CD4-positive, alpha-beta T cell (primary cell): ENCODE measurements at regions not wholly inside any gene's neighbourhood (a gene's known extent, or its start where the extent isn't known, plus 50 kb on each side); places are given as distances from the start of the nearest gene placed in this dataset.

Source experiments
- ATAC-seq: fragments of 200-7000 bp; cut with Tn5 transposase; one replicate; pipeline ENCODE4 v1.10.0; 2022; ENCODE audit warnings: mild to moderate bottlenecking; ENCODE audit not compliant: poor library complexity
- CTCF ChIA-PET: fragments of 350-600 bp; sonication (Branson Sonifier 250); formaldehyde crosslinking; loops from one replicate; lab custom pipeline; 2021; ENCODE audit warnings: antibody characterized with exemption, inconsistent platforms; lab: Charles Lee
- POLR2A ChIA-PET: fragments of 350-600 bp; sonication (Branson Sonifier 250); formaldehyde crosslinking; loops from one replicate; lab custom pipeline; 2021; ENCODE audit warnings: antibody characterized with exemption, inconsistent platforms; lab: Charles Lee
- DNase-seq, 14 experiments: peaks; one replicate each; pipeline ENCODE4 v3.0.0-alpha.2; 2013 to 2020; ENCODE audit warnings: mixed read lengths in 2 of 14
- H3K27ac ChIP-seq, 2 donors: one replicate each; pipeline versions ENCODE4 v1.5.1 to v1.7.0; 2013; ENCODE audit warnings: low read length in 2 of 2, low read depth in 1 of 2, mild to moderate bottlenecking in 1 of 2
- H3K27me3 ChIP-seq, 2 experiments: 1 replicate in 1 of 2; 2 replicates in 1 of 2; pipeline versions ENCODE4 v1.6.1 to v1.7.0; 2013; ENCODE audit warnings: low read length in 2 of 2, control low read depth in 1 of 2, mild to moderate bottlenecking in 1 of 2, moderate library complexity in 1 of 2; ENCODE audit not compliant: insufficient read depth in 2 of 2, control insufficient read depth in 1 of 2
- H3K36me3 ChIP-seq: one replicate; pipeline ENCODE4 v1.6.1; 2013; ENCODE audit warnings: low read length, control low read depth; ENCODE audit not compliant: insufficient read depth
- H3K4me1 ChIP-seq: one replicate; pipeline ENCODE4 v1.6.1; 2013; ENCODE audit warnings: low read length, control low read depth; ENCODE audit not compliant: insufficient read depth
- H3K4me3 ChIP-seq: one replicate; pipeline ENCODE4 v1.5.1; 2013; ENCODE audit warnings: mild to moderate bottlenecking, low read length, moderate library complexity
- H3K9me3 ChIP-seq, 2 experiments: 1 replicate in 1 of 2; 2 replicates in 1 of 2; pipeline versions ENCODE4 v1.6.1 to v1.7.0; 2013; ENCODE audit warnings: low read length in 2 of 2, mild to moderate bottlenecking in 2 of 2, control low read depth in 1 of 2, moderate library complexity in 1 of 2; ENCODE audit not compliant: control insufficient read depth in 1 of 2, insufficient read depth in 1 of 2
- H3K27ac Mint-ChIP-seq: one replicate; pipeline ENCODE4 v1.8.0; 2020; ENCODE audit warnings: mixed read lengths
- H3K27me3 Mint-ChIP-seq: one replicate; pipeline ENCODE4 v1.8.0; 2021; ENCODE audit warnings: mixed read lengths
- H3K36me3 Mint-ChIP-seq: one replicate; pipeline ENCODE4 v1.8.0; 2021; ENCODE audit warnings: low read depth, mixed read lengths
- H3K4me1 Mint-ChIP-seq: one replicate; pipeline ENCODE4 v1.8.0; 2021; ENCODE audit warnings: low read depth, mixed read lengths
- H3K4me3 Mint-ChIP-seq: one replicate; pipeline ENCODE4 v1.8.0; 2020; ENCODE audit warnings: mild to moderate bottlenecking, mixed read lengths
- H3K9me3 Mint-ChIP-seq: one replicate; pipeline ENCODE4 v1.8.0; 2020; ENCODE audit warnings: mixed read lengths
- CTCF ChIP-seq: fragments of 200-600 bp; IDR thresholded peaks from one replicate; pipeline ENCODE4 v1.8.0; 2022; ENCODE audit warnings: antibody characterized with exemption, mild to moderate bottlenecking
- intact Hi-C, 2 experiments: fragments of 100-400 bp; cut with DNase I in 1 of 2; cut with micrococcal nuclease in 1 of 2; formaldehyde crosslinking; loops; one replicate each; pipeline versions ENCODE4 v1.15.1 to v1.9.0; 2023 to 2025; cut with DNase I, micrococcal nuclease

DNA sequence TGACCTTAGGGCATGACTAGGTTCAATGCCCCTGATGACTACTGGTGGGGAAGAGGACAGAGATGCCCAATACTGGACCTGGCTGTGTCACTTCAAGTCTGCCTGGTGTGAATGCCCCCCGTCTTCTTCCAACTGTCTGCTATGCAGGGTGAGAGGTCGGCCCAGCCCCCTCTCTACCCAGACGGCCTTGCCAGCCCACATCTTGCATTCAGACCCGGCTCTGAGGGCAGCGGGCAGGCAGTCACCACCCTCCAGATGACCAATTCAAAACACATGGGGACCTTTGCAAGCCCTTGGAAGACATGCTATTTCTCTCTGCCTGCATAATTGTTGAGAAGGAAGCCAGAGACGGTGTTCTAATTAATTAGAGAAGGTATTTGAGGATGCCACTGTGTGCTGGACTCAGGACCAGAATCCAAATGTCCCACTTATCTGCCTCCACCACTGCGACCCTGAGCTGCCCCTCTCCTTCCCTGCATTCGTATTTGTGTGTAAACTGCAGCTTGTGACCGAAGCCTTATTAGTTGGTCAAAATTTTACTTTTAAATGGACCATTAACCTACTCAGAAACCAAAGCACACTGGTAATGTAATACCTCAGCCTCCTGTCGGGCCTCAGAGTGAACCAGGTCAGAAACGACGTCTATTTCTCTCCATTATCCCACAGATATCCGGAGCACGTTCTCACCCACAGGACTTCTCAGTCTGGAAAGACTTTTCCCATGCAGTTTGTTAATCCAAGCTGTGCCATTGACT, 407.0 kb downstream of the ZNF536 start:
- H3K4me1 ChIP-seq, result no peaks in the 10 kb centered on the region
- no peaks in the 10 kb centered on the region for H3K27me3 ChIP-seq
- no peaks in the 10 kb centered on the region for H3K36me3 ChIP-seq
- Mint-ChIP-seq H3K9me3 (no peaks in the 10 kb centered on the region), H3K27ac (no peak overlapping the region), H3K27me3 (peaks cover 60% of the 10 kb centered on the region), H3K4me3 (no peak overlapping the region), H3K36me3 (no peaks in the 10 kb centered on the region), H3K4me1 (no peaks in the 10 kb centered on the region)
- no peak overlapping the region for H3K27ac ChIP-seq
- no peak for TF ChIP-seq CTCF
- CTCF ChIA-PET, result no interaction called here
- POLR2A ChIA-PET, result interaction anchor here (0.6 kb wide), 1 partner anchor 165 kb away, joined by 4 read pairs; no protein-coding TSS in a partner anchor
- no peak for ATAC-seq
- H3K9me3 ChIP-seq, result no peaks in the 10 kb centered on the region
- intact Hi-C loops, result no loop called here
- DNase-seq, result no peak
- no peak overlapping the region for H3K4me3 ChIP-seq

- Mint-ChIP-seq H3K36me3 (no peaks in the 10 kb centered on the region), H3K4me1 (no peaks in the 10 kb centered on the region), H3K27ac (no peak overlapping the region), H3K27me3 (peaks cover 52% of the 10 kb centered on the region), H3K9me3 (peaks cover 2% of the 10 kb centered on the region), H3K4me3 (no peak overlapping the region)
- Histone ChIP-seq H3K27ac (no peak overlapping the region), H3K9me3 (peaks cover 0 to 3% of the 10 kb centered on the region in 2 experiments), H3K27me3 (no peaks in the 10 kb centered on the region), H3K36me3 (no peaks in the 10 kb centered on the region), H3K4me3 (no peak overlapping the region), H3K4me1 (no peaks in the 10 kb centered on the region)
- ATAC-seq (no peak), DNase-seq (no peak)
- TF ChIP-seq CTCF, result no peak
- CTCF ChIA-PET, result interaction anchor here (0.5 kb wide), 1 partner anchor 502 kb away, joined by 3 read pairs; no protein-coding TSS in a partner anchor
- POLR2A ChIA-PET, result no interaction called here
- intact Hi-C loops, result no loop called here
Measured at GRCh38 chr19:30778061-30778460, 405.9 kb downstream of the ZNF536 start.

GRCh38 chr19:30775956-30776355, 403.8 kb downstream of the ZNF536 start:
- Histone ChIP-seq H3K4me1 (no peaks in the 10 kb centered on the region), H3K9me3 (peaks cover 0 to 18% of the 10 kb centered on the region in 2 experiments), H3K27me3 (no peaks in the 10 kb centered on the region), H3K27ac (no peak overlapping the region), H3K4me3 (no peak overlapping the region), H3K36me3 (no peaks in the 10 kb centered on the region)
- ATAC-seq, result no peak
- peaks cover 6% of the 10 kb centered on the region for H3K9me3 Mint-ChIP-seq
- no peak for DNase-seq
- peaks cover 42% of the 10 kb centered on the region for H3K27me3 Mint-ChIP-seq
- POLR2A ChIA-PET, result no interaction called here
- no peaks in the 10 kb centered on the region for H3K36me3 Mint-ChIP-seq
- no peak for TF ChIP-seq CTCF
- intact Hi-C loops, result no loop called here
- no peak overlapping the region for H3K4me3 Mint-ChIP-seq
- CTCF ChIA-PET, result no interaction called here
- H3K4me1 Mint-ChIP-seq, result no peaks in the 10 kb centered on the region
- no peak overlapping the region for H3K27ac Mint-ChIP-seq
